ACC112 (cell line): ENCODE measurements at regions not wholly inside any gene's neighbourhood (a gene's known extent, or its start where the extent isn't known, plus 50 kb on each side); places are given as distances from the start of the nearest gene placed in this dataset.

ENCODE experiments used
- H2AFZ ChIP-seq: fragments of 200-600 bp; sonication (generic); one replicate; pipeline ENCODE4 v1.6.0; 2017; ENCODE audit warnings: antibody characterized with exemption, low read length; ENCODE audit not compliant: unreplicated experiment
- H3K27ac ChIP-seq: fragments of 200-600 bp; sonication (generic); 2 replicates; pipeline ENCODE4 v1.5.1; 2014; ENCODE audit warnings: low read depth, mild to moderate bottlenecking, antibody characterized with exemption, low read length, moderate library complexity
- H3K27me3 ChIP-seq: fragments of 200-600 bp; sonication (generic); 2 replicates; pipeline ENCODE4 v1.6.1; 2014; ENCODE audit warnings: mild to moderate bottlenecking, antibody characterized with exemption, low read length, moderate library complexity, mixed read lengths; ENCODE audit not compliant: insufficient read depth
- H3K36me3 ChIP-seq: fragments of 200-600 bp; sonication (generic); 2 replicates; pipeline ENCODE4 v1.6.1; 2016; ENCODE audit warnings: mild to moderate bottlenecking, antibody characterized with exemption, low read length, moderate library complexity, mixed read lengths; ENCODE audit not compliant: insufficient read depth
- H3K4me1 ChIP-seq: fragments of 200-600 bp; sonication (generic); one replicate; pipeline ENCODE4 v1.6.1; 2016; ENCODE audit warnings: low read length, mixed read lengths; ENCODE audit not compliant: insufficient read depth, unreplicated experiment, control insufficient read depth
- H3K4me3 ChIP-seq: fragments of 200-600 bp; sonication (generic); 2 replicates; pipeline ENCODE4 v1.5.1; 2014; ENCODE audit warnings: mild to moderate bottlenecking, low read depth, low read length
- H3K79me2 ChIP-seq: fragments of 200-600 bp; sonication (generic); one replicate; pipeline ENCODE4 v1.6.0; 2016; ENCODE audit warnings: low read length; ENCODE audit not compliant: control insufficient read depth, unreplicated experiment, insufficient read depth

GRCh38 chr7:27339478-27339877, 96.9 kb downstream of the EVX1 start:
- no peaks in the 10 kb centered on the region for H3K36me3 ChIP-seq
- H2AFZ ChIP-seq, result no peak overlapping the region
- no peaks in the 10 kb centered on the region for H3K4me1 ChIP-seq
- H3K27ac ChIP-seq, result no peak overlapping the region
- peaks cover 9% of the 10 kb centered on the region; the same call in 1 of the 2 replicates for H3K27me3 ChIP-seq
- no peaks in the 10 kb centered on the region for H3K79me2 ChIP-seq
- no peak overlapping the region for H3K4me3 ChIP-seq

- Histone ChIP-seq H3K4me1 (peaks cover 6% of the 10 kb centered on the region), H3K79me2 (no peaks in the 10 kb centered on the region), H3K36me3 (no peaks in the 10 kb centered on the region), H3K27me3 (peaks cover 9% of the 10 kb centered on the region; the same call in 1 of the 2 replicates), H3K4me3 (no peak overlapping the region), H2AFZ (no peak overlapping the region), H3K27ac (no peak overlapping the region)
Observed at GRCh38 chr7:27344471-27344870, 101.9 kb downstream of the EVX1 start.

GRCh38 chr7:27345164-27345887, 102.7 kb downstream of the EVX1 start:
- H3K4me3 ChIP-seq, result no peak overlapping the region
- H3K79me2 ChIP-seq, result no peaks in the 10 kb centered on the region
- H3K27ac ChIP-seq, result no peak overlapping the region
- H3K4me1 ChIP-seq, result peaks cover 6% of the 10 kb centered on the region
- no peak overlapping the region for H2AFZ ChIP-seq
- H3K27me3 ChIP-seq, result peaks cover 11% of the 10 kb centered on the region; the same call in 1 of the 2 replicates
- no peaks in the 10 kb centered on the region for H3K36me3 ChIP-seq

GRCh38 chr7:27345997-27346396, 103.4 kb downstream of the EVX1 start:
- no peak overlapping the region for H2AFZ ChIP-seq
- H3K36me3 ChIP-seq, result no peaks in the 10 kb centered on the region
- H3K4me1 ChIP-seq, result peaks cover 6% of the 10 kb centered on the region
- H3K79me2 ChIP-seq, result no peaks in the 10 kb centered on the region
- H3K27ac ChIP-seq, result no peak overlapping the region
- H3K27me3 ChIP-seq, result peaks cover 17% of the 10 kb centered on the region; the same call in 1 of the 2 replicates
- H3K4me3 ChIP-seq, result no peak overlapping the region

- Histone ChIP-seq H3K27ac (no peak overlapping the region), H3K27me3 (peaks cover 25% of the 10 kb centered on the region; the same call in 1 of the 2 replicates), H3K4me3 (no peak overlapping the region; the same call in 1 of the 2 replicates), H2AFZ (no peak overlapping the region), H3K36me3 (no peaks in the 10 kb centered on the region), H3K79me2 (no peaks in the 10 kb centered on the region), H3K4me1 (peaks cover 6% of the 10 kb centered on the region)
Observed at GRCh38 chr7:27346531-27347275, 104.1 kb downstream of the EVX1 start.

- Histone ChIP-seq H3K27me3 (peaks cover 26% of the 10 kb centered on the region; the same call in 1 of the 2 replicates), H3K79me2 (no peaks in the 10 kb centered on the region), H3K4me1 (peaks cover 6% of the 10 kb centered on the region), H2AFZ (no peak overlapping the region), H3K4me3 (no peak overlapping the region), H3K36me3 (no peaks in the 10 kb centered on the region), H3K27ac (no peak overlapping the region)
Observed at GRCh38 chr7:27347276-27347640, 104.7 kb downstream of the EVX1 start.

- Histone ChIP-seq H2AFZ (no peak overlapping the region), H3K79me2 (no peaks in the 10 kb centered on the region), H3K27ac (no peak overlapping the region), H3K27me3 (peaks cover 34% of the 10 kb centered on the region), H3K4me3 (no peak overlapping the region), H3K4me1 (peaks cover 6% of the 10 kb centered on the region), H3K36me3 (no peaks in the 10 kb centered on the region)
Observed at GRCh38 chr7:27349621-27350020, 107.0 kb downstream of the EVX1 start.

GRCh38 chr7:27351137-27351536, 108.5 kb downstream of the EVX1 start:
- H3K4me1 ChIP-seq, result peaks cover 3% of the 10 kb centered on the region
- H2AFZ ChIP-seq, result no peak overlapping the region
- H3K4me3 ChIP-seq, result no peak overlapping the region
- no peaks in the 10 kb centered on the region for H3K79me2 ChIP-seq
- no peak overlapping the region for H3K27ac ChIP-seq
- peaks cover 48% of the 10 kb centered on the region for H3K27me3 ChIP-seq
- H3K36me3 ChIP-seq, result no peaks in the 10 kb centered on the region

GRCh38 chr7:27351786-27352185, 109.2 kb downstream of the EVX1 start:
- Histone ChIP-seq H3K4me3 (no peak overlapping the region), H2AFZ (no peak overlapping the region), H3K27me3 (peaks cover 52% of the 10 kb centered on the region), H3K36me3 (no peaks in the 10 kb centered on the region), H3K4me1 (no peaks in the 10 kb centered on the region), H3K79me2 (no peaks in the 10 kb centered on the region), H3K27ac (no peak overlapping the region)

GRCh38 chr7:27359181-27360125, 116.9 kb downstream of the EVX1 start:
- H3K27me3 ChIP-seq, result peaks cover 48% of the 10 kb centered on the region
- peaks cover 6% of the 10 kb centered on the region for H3K4me1 ChIP-seq
- H3K36me3 ChIP-seq, result no peaks in the 10 kb centered on the region
- H3K4me3 ChIP-seq, result no peak overlapping the region
- H3K27ac ChIP-seq, result no peak overlapping the region
- no peaks in the 10 kb centered on the region for H3K79me2 ChIP-seq
- no peak overlapping the region for H2AFZ ChIP-seq
